Activated CD8-positive, alpha-beta T cell treated with anti-CD3 and anti-CD28 coated beads, Interleukin-2, amount 10 ng/mL, durations not matched to agents 7 days and 5 days (primary cell): ENCODE measurements at regions not wholly inside any gene's neighbourhood (a gene's known extent, or its start where the extent isn't known, plus 50 kb on each side); places are given as distances from the start of the nearest gene placed in this dataset.

ENCODE experiments used
- ATAC-seq: fragments of 150-1000 bp; cut with Tn5 transposase; one replicate; pipeline ENCODE4 v1.10.0; 2021; ENCODE audit warnings: moderate library complexity
- CTCF ChIA-PET: fragments of 350-600 bp; sonication (Branson Sonifier 250); formaldehyde crosslinking; loops from one replicate; lab custom pipeline; 2021; ENCODE audit warnings: antibody characterized with exemption; lab: Charles Lee
- POLR2A ChIA-PET: fragments of 350-600 bp; sonication (Branson Sonifier 250); formaldehyde crosslinking; loops from one replicate; lab custom pipeline; 2021; ENCODE audit warnings: antibody characterized with exemption; lab: Charles Lee
- DNase-seq: peaks from one replicate; pipeline ENCODE4 v3.0.0-alpha.2; 2020
- H3K27ac Mint-ChIP-seq: one replicate; pipeline ENCODE4 v1.8.0; 2021; ENCODE audit warnings: mild to moderate bottlenecking, mixed read lengths
- H3K27me3 Mint-ChIP-seq: one replicate; pipeline ENCODE4 v1.8.0; 2021; ENCODE audit warnings: low read depth, mixed read lengths
- H3K36me3 Mint-ChIP-seq: one replicate; pipeline ENCODE4 v1.8.0; 2021; ENCODE audit warnings: low read depth, mixed read lengths
- H3K4me1 Mint-ChIP-seq: one replicate; pipeline ENCODE4 v1.8.0; 2021; ENCODE audit warnings: low read depth, mixed read lengths
- H3K4me3 Mint-ChIP-seq: one replicate; pipeline ENCODE4 v1.8.0; 2021; ENCODE audit warnings: mild to moderate bottlenecking, mixed read lengths
- H3K9me3 Mint-ChIP-seq: one replicate; pipeline ENCODE4 v1.8.0; 2022; ENCODE audit warnings: mixed read lengths; ENCODE audit not compliant: insufficient read depth

DNA sequence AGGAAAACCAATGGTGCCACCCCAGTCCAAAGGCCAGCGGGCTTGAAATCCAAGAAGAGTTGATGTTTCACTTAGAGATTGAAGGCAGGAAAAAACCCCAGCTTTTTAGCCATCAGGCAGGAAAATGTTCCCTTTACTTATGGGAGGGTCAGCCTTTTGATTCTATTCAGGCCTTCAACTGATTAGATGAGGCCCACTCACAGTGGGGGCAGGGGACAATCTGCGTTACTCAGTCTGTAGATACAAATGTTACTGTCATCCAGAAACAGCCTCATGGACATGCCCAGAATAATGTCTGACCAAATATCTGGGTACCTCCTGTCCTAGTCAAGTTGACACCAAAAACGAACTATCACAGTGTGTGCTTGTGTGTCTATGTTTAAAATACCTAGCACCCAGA lies 121.2 kb upstream of the KCNQ5 start:
- Mint-ChIP-seq H3K9me3 (no peaks in the 10 kb centered on the region), H3K4me3 (no peak overlapping the region), H3K27me3 (peaks cover 14% of the 10 kb centered on the region), H3K4me1 (no peaks in the 10 kb centered on the region), H3K36me3 (no peaks in the 10 kb centered on the region), H3K27ac (no peak overlapping the region)
- no peak for DNase-seq
- CTCF ChIA-PET, result no interaction called here
- no peak for ATAC-seq
- POLR2A ChIA-PET, result no interaction called here

DNA sequence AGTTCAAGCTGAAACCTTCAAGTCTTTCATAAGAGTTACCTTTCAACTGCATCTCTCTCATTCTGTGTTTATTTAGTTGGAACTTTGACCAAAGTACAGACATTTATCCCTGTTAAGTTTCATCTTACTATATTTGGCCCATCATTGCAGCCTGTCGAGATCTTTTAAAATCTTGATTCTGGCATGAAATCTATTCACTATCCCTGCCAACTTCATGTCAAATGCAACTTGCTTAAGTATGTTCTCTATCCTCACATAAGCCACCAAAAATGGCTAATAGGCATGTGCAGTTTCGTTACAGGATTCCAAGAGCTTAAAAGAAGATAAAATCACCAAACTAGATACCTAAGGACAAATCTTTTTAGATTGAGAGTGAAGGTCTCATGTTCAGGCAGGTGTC lies 117.5 kb upstream of the KCNQ5 start:
- ChIA-PET CTCF (no interaction called here), POLR2A (no interaction called here)
- Mint-ChIP-seq H3K4me1 (no peaks in the 10 kb centered on the region), H3K9me3 (no peaks in the 10 kb centered on the region), H3K4me3 (no peak overlapping the region), H3K27me3 (peaks cover 18% of the 10 kb centered on the region), H3K27ac (no peak overlapping the region), H3K36me3 (no peaks in the 10 kb centered on the region)
- DNase-seq (no peak), ATAC-seq (no peak)

DNA sequence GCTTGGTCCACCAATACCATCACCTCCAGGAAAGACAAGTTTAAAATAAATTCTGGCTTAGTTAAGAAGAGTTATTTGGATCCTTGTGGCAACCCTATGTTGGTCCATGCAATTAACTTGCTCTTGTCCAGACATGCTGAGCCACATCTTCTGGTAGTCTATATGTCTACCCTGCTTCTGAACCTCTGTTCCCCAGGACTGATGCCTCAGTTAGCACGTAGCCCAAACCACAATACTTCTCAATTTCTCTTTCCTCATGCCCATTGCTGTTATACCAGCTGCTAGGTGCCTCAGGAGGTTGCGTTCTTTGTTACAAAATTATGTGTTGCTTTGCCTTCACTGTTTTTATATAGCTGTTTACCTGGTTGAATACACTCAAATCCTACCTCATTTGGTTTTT lies 116.4 kb upstream of the KCNQ5 start:
- H3K4me1 Mint-ChIP-seq, result no peaks in the 10 kb centered on the region
- no peaks in the 10 kb centered on the region for H3K9me3 Mint-ChIP-seq
- H3K4me3 Mint-ChIP-seq, result no peak overlapping the region
- no peak for DNase-seq
- POLR2A ChIA-PET, result no interaction called here
- no peak for ATAC-seq
- peaks cover 28% of the 10 kb centered on the region for H3K27me3 Mint-ChIP-seq
- no peaks in the 10 kb centered on the region for H3K36me3 Mint-ChIP-seq
- CTCF ChIA-PET, result no interaction called here
- H3K27ac Mint-ChIP-seq, result no peak overlapping the region

DNA sequence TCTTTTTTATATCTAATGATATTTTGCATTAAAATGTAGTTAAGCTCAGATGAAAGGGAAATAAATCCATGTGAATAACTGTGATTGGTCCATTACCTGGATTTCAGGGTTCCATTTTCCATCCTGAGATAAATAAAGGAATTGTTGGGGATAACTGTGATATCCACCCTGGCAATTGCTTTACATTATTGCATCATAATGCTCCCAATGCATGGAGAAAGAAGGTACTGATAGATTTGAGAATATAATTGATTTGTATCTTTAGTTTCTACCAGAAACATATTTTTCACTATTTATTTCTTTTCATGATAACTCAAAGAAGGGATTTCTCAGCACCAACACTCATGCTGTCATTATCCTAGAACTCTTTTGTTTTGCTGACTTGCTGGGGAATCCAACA lies 102.0 kb upstream of the KCNQ5 start:
- no peak for ATAC-seq
- Mint-ChIP-seq H3K27ac (no peak overlapping the region), H3K4me1 (no peaks in the 10 kb centered on the region), H3K4me3 (no peak overlapping the region), H3K9me3 (no peaks in the 10 kb centered on the region), H3K27me3 (peaks cover 6% of the 10 kb centered on the region), H3K36me3 (no peaks in the 10 kb centered on the region)
- no peak for DNase-seq
- CTCF ChIA-PET, result no interaction called here
- POLR2A ChIA-PET, result no interaction called here

DNA sequence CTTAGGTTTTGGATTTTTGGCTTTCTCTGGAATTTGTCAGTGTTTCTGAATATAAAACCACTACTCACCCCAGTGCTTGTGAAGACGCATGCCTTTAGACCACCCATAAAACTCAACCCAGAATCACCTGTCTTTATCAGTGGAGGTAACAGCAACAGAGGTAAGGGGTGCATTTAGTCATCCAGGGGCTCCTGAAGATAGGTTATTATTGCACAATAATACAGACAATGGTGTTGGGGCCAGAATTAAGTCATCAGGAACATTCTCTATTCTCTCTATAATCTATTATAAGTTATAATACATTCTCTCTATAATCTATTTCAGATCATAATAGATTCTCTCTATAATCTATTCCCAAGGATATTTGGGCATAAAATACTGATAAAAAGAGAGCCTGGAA lies 100.2 kb upstream of the KCNQ5 start:
- Mint-ChIP-seq H3K4me1 (no peaks in the 10 kb centered on the region), H3K27ac (no peak overlapping the region), H3K9me3 (no peaks in the 10 kb centered on the region), H3K27me3 (peaks cover 8% of the 10 kb centered on the region), H3K4me3 (no peak overlapping the region), H3K36me3 (no peaks in the 10 kb centered on the region)
- ChIA-PET POLR2A (no interaction called here), CTCF (no interaction called here)
- DNase-seq (no peak), ATAC-seq (no peak)

DNA sequence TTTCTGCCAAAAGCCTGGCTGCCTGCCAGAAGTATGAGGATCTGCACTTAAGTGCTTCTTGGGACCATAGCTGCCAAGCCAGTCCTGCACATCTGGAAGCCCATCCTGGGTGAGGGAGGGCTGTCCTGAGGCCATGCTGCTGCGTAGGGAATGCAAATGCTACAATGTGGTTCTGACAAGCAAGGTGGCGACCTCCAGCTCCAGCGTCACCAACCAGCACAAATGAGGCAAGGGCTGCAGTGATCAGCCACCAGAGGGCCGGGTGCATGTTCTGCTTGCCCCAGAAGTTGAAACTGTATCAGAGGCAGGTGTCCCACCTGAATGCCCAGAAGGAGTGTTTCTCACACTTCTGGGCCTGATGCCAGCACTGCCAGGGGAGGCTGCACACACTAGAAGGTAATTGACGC lies 99.1 kb upstream of the KCNQ5 start:
- no peaks in the 10 kb centered on the region for H3K4me1 Mint-ChIP-seq
- ATAC-seq (no peak), DNase-seq (peak; percentile 23)
- H3K36me3 Mint-ChIP-seq, result no peaks in the 10 kb centered on the region
- H3K27ac Mint-ChIP-seq, result no peak overlapping the region
- H3K27me3 Mint-ChIP-seq, result peaks cover 8% of the 10 kb centered on the region
- POLR2A ChIA-PET, result no interaction called here
- no peak overlapping the region for H3K4me3 Mint-ChIP-seq
- H3K9me3 Mint-ChIP-seq, result no peaks in the 10 kb centered on the region
- CTCF ChIA-PET, result interaction anchor here (0.6 to 2.3 kb wide), 6 partner anchors 58 to 607 kb away, joined by 3 to 7 read pairs (median 4); no protein-coding TSS in a partner anchor

DNA sequence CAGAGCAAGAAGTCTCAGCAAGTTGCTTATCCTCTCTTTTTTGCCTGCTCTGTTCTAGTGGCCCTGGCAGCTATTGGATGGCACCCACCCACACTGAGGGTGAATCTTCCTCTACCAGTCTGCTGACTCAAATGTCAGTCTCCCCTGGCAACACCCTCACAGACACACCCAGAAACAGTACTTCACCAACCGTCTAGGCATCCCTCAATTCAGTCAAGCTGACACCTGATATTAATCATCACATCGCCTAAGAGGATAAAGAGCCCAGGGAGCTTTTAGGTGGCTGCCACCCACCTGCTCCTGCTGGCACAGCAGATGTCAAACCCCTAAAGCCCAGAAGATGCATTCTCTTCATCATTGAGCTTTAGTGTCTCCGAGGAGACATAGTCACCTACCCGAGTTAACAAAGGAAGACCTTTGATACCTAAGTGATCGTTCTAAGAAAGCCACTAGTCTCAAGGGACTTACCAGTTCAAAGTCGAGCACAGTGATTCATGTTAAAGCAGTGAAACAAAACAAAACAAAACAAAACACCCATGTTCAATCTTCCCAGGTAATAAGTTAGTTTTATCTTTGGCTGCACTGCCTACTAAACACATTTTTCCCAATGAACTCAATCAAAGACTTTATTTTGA lies 97.7 kb upstream of the KCNQ5 start:
- ATAC-seq, result no peak
- ChIA-PET POLR2A (no interaction called here), CTCF (interaction anchor here (2.3 kb wide), 1 partner anchor 606 kb away, joined by 7 read pairs; no protein-coding TSS in a partner anchor)
- no peaks in the 10 kb centered on the region for H3K4me1 Mint-ChIP-seq
- peaks cover 10% of the 10 kb centered on the region for H3K27me3 Mint-ChIP-seq
- no peaks in the 10 kb centered on the region for H3K36me3 Mint-ChIP-seq
- no peak overlapping the region for H3K4me3 Mint-ChIP-seq
- no peak overlapping the region for H3K27ac Mint-ChIP-seq
- H3K9me3 Mint-ChIP-seq, result no peaks in the 10 kb centered on the region
- no peak for DNase-seq

DNA sequence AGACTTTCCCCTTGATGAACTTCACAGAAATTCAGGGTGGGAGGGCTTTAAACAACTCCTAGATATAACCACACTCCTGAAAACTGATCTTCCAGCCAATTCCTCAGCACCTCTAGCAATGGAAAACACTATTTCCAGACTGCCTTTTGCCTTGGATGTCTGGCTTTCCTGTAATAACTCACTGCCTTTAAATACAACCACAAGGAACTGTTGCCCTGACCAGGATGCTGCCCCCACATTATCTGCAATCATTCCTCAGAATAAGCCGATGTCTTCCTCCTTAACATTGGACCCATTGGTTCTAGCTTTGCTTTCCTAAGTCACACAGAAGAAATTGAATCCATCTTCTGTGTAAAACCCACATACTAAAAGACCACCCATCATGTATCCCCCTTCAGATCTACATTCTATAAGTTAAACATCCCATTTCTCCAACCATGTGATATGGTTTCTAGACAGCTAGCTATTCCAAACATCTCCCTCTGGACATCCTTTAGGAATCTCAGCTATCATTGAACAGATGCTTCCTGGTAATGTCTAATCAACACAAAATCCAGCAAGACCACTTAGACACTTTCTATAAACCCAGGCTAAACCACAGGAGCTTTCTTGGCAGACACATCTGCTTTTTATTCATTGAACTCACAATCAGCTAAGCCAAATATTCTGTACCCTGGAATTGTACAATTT lies 95.9 kb upstream of the KCNQ5 start:
- Mint-ChIP-seq H3K4me1 (no peaks in the 10 kb centered on the region), H3K36me3 (no peaks in the 10 kb centered on the region), H3K4me3 (no peak overlapping the region), H3K27me3 (peaks cover 12% of the 10 kb centered on the region), H3K9me3 (no peaks in the 10 kb centered on the region), H3K27ac (no peak overlapping the region)
- ChIA-PET CTCF (no interaction called here), POLR2A (no interaction called here)
- DNase-seq, result no peak
- no peak for ATAC-seq

DNA sequence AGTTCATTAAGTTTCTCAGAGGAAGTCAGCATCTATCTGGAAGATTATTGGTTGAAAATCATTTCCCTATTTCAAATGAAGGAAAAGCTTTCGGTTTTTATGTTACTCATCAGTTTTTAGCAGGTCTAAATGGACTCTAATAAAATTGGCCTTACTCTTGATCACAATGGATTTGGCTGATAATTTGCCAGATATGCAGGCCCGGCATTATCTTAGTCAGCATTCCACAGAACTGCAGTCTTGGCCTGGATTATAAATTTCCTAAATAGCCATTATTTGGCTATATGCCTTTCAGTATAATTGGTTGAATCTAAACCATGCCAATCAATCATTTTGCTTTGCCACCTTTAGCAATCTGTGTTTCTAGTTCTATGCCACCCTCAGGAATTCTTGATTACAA lies 91.7 kb upstream of the KCNQ5 start:
- POLR2A ChIA-PET, result no interaction called here
- Mint-ChIP-seq H3K36me3 (no peaks in the 10 kb centered on the region), H3K4me1 (no peaks in the 10 kb centered on the region), H3K27me3 (peaks cover 15% of the 10 kb centered on the region), H3K9me3 (no peaks in the 10 kb centered on the region), H3K4me3 (no peak overlapping the region), H3K27ac (no peak overlapping the region)
- no peak for DNase-seq
- no peak for ATAC-seq
- CTCF ChIA-PET, result no interaction called here

DNA sequence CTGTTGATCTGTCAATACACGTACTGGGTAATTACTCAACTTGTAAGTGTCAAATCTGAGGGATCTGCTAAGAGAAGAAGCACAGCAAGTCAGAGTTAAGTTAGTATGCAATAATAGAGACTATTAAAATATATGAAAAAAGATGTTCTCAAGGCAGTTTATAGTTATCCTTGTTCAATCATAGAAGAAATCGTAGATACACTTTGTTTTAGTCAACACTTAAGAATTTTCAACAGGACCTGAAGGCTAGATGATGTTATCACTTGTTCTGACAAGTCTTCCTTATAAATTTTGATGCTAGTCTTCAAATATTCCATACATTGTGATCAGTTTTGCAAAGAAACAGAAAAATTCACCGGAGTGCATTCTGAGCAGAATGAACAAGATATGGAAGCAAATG lies 91.1 kb upstream of the KCNQ5 start:
- CTCF ChIA-PET, result no interaction called here
- Mint-ChIP-seq H3K27ac (no peak overlapping the region), H3K36me3 (no peaks in the 10 kb centered on the region), H3K27me3 (peaks cover 14% of the 10 kb centered on the region), H3K4me3 (no peak overlapping the region), H3K4me1 (no peaks in the 10 kb centered on the region), H3K9me3 (no peaks in the 10 kb centered on the region)
- POLR2A ChIA-PET, result no interaction called here
- DNase-seq (no peak), ATAC-seq (no peak)

DNA sequence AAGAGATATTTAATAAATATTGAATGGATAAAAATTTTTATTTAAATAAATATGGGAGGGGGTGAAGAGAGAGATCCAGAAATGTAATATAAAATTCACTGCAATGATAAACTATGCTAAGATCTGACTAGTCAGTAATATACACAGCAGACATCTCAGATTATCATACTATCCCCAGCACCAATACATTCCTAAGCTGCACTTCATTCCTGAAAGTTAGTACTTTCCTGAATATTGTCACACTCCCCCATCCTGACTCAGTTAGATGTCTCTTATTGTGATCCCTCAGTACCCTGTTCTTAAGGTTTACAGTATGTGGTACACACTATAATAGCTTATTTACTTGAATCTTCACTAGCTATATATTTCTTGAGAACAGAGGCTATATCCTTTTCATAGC lies 88.3 kb upstream of the KCNQ5 start:
- no peaks in the 10 kb centered on the region for H3K36me3 Mint-ChIP-seq
- ATAC-seq (no peak), DNase-seq (no peak)
- no peak overlapping the region for H3K27ac Mint-ChIP-seq
- no peaks in the 10 kb centered on the region for H3K9me3 Mint-ChIP-seq
- H3K4me3 Mint-ChIP-seq, result no peak overlapping the region
- ChIA-PET POLR2A (no interaction called here), CTCF (interaction anchor here (0.8 to 2.0 kb wide), 4 partner anchors 47 to 597 kb away, joined by 4 to 6 read pairs (median 4); no protein-coding TSS in a partner anchor)
- H3K4me1 Mint-ChIP-seq, result no peaks in the 10 kb centered on the region
- peaks cover 11% of the 10 kb centered on the region for H3K27me3 Mint-ChIP-seq

DNA sequence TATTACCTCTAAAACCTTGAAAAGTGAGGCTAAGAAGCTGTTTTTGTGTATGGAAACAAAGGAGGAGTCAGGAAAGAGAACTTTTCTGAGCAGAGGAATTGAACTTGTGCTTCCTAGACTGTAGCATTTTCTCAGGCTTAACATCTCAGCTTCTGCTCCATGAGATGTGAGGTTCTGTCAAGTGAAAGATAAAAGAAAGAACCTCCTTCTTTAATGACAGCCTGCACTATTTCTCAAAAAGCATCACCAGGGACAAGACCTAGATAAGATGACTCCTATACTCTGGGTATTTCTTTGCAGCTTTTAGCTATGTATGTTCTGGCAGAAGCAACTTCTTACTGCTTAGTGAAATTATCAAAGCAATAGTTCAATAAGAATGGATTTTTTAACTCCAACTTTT lies 87.6 kb upstream of the KCNQ5 start:
- H3K27me3 Mint-ChIP-seq, result peaks cover 12% of the 10 kb centered on the region
- DNase-seq (no peak), ATAC-seq (no peak)
- no peak overlapping the region for H3K27ac Mint-ChIP-seq
- H3K4me3 Mint-ChIP-seq, result no peak overlapping the region
- H3K36me3 Mint-ChIP-seq, result no peaks in the 10 kb centered on the region
- CTCF ChIA-PET, result interaction anchor here (0.8 to 2.0 kb wide), 4 partner anchors 46 to 596 kb away, joined by 4 to 6 read pairs (median 4); no protein-coding TSS in a partner anchor
- no peaks in the 10 kb centered on the region for H3K9me3 Mint-ChIP-seq
- POLR2A ChIA-PET, result no interaction called here
- H3K4me1 Mint-ChIP-seq, result no peaks in the 10 kb centered on the region
